ENCODE measurements at regions not wholly inside any gene's neighbourhood (a gene's known extent, or its start where the extent isn't known, plus 50 kb on each side); places are given as distances from the start of the nearest gene placed in this dataset.

DNA sequence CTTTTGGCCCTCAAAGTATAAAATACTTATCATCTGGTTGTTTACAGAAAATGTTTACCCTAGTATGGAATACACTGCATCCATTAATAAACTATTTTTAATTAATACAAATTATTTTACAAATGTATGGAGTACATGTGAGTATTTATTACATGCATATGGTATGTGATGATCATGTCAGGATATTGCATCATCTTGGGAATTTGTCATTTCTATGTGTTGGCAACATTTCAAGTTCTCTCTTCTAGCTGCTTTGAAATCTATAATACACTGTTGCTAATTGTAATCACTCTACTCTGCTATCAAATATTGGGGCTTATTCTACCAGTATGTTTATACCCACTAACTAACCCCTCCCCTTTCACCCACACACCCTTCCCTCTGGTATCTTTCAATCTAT, 103.9 kb upstream of the THSD7A start:
- Histone ChIP-seq H4K20me1 (ENCODE audit: insufficient read depth, low read length) (no peaks in the 10 kb centered on the region), H3K4me3 (ENCODE audit: low read depth, low read length, poor library complexity, severe bottlenecking) (no peak overlapping the region), H3K27ac (ENCODE audit: low read depth, low read length, poor library complexity, severe bottlenecking) (no peak overlapping the region), H3K79me2 (ENCODE audit: insufficient read depth, low read depth, low read length) (no peaks in the 10 kb centered on the region), H3K4me2 (ENCODE audit: low read length) (no peak overlapping the region), H3K36me3 (ENCODE audit: insufficient read depth, low read length) (no peaks in the 10 kb centered on the region), H3K9me3 (ENCODE audit: low read length) (no peaks in the 10 kb centered on the region), H2AFZ (ENCODE audit: low read length) (no peak overlapping the region), H3K9me2 (ENCODE audit: insufficient read depth, low read length) (no peaks in the 10 kb centered on the region), H3K4me1 (ENCODE audit: insufficient read depth, low read length, poor library complexity, severe bottlenecking) (no peaks in the 10 kb centered on the region)
- ChIA-PET CTCF (ENCODE audit: unreplicated experiment) (no interaction called here), POLR2A (no interaction called here)
- no TSS peak for BruUV-seq (replicated peaks)
- TF ChIP-seq, protein P1, sequence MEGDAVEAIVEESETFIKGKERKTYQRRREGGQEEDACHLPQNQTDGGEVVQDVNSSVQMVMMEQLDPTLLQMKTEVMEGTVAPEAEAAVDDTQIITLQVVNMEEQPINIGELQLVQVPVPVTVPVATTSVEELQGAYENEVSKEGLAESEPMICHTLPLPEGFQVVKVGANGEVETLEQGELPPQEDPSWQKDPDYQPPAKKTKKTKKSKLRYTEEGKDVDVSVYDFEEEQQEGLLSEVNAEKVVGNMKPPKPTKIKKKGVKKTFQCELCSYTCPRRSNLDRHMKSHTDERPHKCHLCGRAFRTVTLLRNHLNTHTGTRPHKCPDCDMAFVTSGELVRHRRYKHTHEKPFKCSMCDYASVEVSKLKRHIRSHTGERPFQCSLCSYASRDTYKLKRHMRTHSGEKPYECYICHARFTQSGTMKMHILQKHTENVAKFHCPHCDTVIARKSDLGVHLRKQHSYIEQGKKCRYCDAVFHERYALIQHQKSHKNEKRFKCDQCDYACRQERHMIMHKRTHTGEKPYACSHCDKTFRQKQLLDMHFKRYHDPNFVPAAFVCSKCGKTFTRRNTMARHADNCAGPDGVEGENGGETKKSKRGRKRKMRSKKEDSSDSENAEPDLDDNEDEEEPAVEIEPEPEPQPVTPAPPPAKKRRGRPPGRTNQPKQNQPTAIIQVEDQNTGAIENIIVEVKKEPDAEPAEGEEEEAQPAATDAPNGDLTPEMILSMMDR (conservative IDR thresholded peaks at IDR 0.05; ENCODE audit: low read length): no peak
- TF ChIP-seq EZH2phosphoT487 (IDR thresholded peaks at IDR 0.05; ENCODE audit: borderline replicate concordance, low read depth, low read length): no peak
- intact Hi-C loops (cut with micrococcal nuclease; ENCODE audit: unreplicated experiment): no loop called here
- no peak for DNase-seq (ENCODE audit: low spot score)

DNA sequence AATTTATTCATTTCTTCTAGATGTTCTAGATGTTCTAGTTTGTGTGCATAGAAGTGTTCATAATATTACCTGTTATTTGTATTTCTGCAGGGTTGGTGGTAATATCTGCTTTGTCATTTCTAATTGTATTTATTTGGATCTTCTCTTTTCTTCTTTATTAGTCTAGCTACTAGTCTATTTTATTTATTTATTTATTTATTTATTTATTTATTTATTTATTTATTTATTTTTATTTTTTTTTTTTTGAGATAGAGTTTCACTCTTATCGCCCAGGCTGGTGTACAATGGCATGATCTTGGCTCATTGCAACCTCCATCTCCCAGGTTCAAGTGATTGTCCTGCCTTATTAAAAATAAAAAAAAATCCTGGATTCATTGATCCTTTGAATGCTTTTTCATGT, 114.8 kb upstream of the THSD7A start:
- Histone ChIP-seq H4K20me1 (ENCODE audit: insufficient read depth, low read length) (no peaks in the 10 kb centered on the region), H3K79me2 (ENCODE audit: insufficient read depth, low read depth, low read length) (no peaks in the 10 kb centered on the region), H3K9me2 (ENCODE audit: insufficient read depth, low read length) (no peaks in the 10 kb centered on the region), H3K27ac (ENCODE audit: low read depth, low read length, poor library complexity, severe bottlenecking) (no peak overlapping the region), H3K9me3 (ENCODE audit: low read length) (no peaks in the 10 kb centered on the region), H3K36me3 (ENCODE audit: insufficient read depth, low read length) (no peaks in the 10 kb centered on the region), H3K4me1 (ENCODE audit: insufficient read depth, low read length, poor library complexity, severe bottlenecking) (no peaks in the 10 kb centered on the region), H3K4me3 (ENCODE audit: low read depth, low read length, poor library complexity, severe bottlenecking) (no peak overlapping the region), H3K4me2 (ENCODE audit: low read length) (no peak overlapping the region), H2AFZ (ENCODE audit: low read length) (no peak overlapping the region)
- TF ChIP-seq, protein P1 (conservative IDR thresholded peaks at IDR 0.05; ENCODE audit: low read length): no peak
- TF ChIP-seq EZH2phosphoT487 (IDR thresholded peaks at IDR 0.05; ENCODE audit: borderline replicate concordance, low read depth, low read length): no peak
- ChIA-PET CTCF (ENCODE audit: unreplicated experiment) (no interaction called here), POLR2A (no interaction called here)
- intact Hi-C loops (cut with micrococcal nuclease; ENCODE audit: unreplicated experiment): no loop called here
- DNase-seq (ENCODE audit: low spot score): no peak
- no TSS peak for BruUV-seq (replicated peaks)

DNA sequence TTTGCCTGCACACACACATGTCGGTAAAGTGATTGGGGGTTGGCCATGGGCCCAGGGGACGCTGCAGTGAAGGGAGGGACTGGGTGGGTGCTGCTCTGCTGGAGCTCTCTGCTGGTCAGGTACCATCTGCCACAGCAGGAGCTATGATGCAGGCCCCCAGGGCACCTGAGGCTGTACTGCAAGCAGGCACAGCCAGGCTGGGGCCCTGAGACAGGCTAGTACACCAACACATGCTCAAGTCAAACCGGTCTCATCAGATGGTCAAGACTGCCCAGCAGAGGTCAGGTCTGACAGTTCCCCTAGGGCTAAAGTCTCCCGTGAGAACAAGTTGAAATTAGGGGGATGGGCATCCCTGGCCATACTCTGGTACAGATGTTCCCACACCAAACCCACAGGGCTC, 118.3 kb upstream of the THSD7A start:
- TF ChIP-seq, protein P1 (conservative IDR thresholded peaks at IDR 0.05; ENCODE audit: low read length): no peak
- no peak for TF ChIP-seq EZH2phosphoT487 (IDR thresholded peaks at IDR 0.05; ENCODE audit: borderline replicate concordance, low read depth, low read length)
- no TSS peak for BruUV-seq (replicated peaks)
- CTCF ChIA-PET (ENCODE audit: unreplicated experiment): no interaction called here

More for the DNA sequence above, 118.3 kb upstream of the THSD7A start:
- H3K36me3 ChIP-seq (ENCODE audit: insufficient read depth, low read length): no peaks in the 10 kb centered on the region
- no peak for DNase-seq (ENCODE audit: low spot score)
- POLR2A ChIA-PET: interaction anchor here (1.0 to 1.1 kb wide), 2 partner anchors 9 to 12 kb away, joined by 3 to 4 read pairs; no protein-coding TSS in a partner anchor
- H2AFZ ChIP-seq (ENCODE audit: low read length): no peak overlapping the region
- H3K4me3 ChIP-seq (ENCODE audit: low read depth, low read length, poor library complexity, severe bottlenecking): no peak overlapping the region
- H3K27ac ChIP-seq (ENCODE audit: low read depth, low read length, poor library complexity, severe bottlenecking): no peak overlapping the region
- no peaks in the 10 kb centered on the region for H3K4me1 ChIP-seq (ENCODE audit: insufficient read depth, low read length, poor library complexity, severe bottlenecking)
- H3K9me3 ChIP-seq (ENCODE audit: low read length): no peaks in the 10 kb centered on the region
- no peaks in the 10 kb centered on the region for H3K79me2 ChIP-seq (ENCODE audit: insufficient read depth, low read depth, low read length)
- no peak overlapping the region for H3K4me2 ChIP-seq (ENCODE audit: low read length)
- intact Hi-C loops (cut with micrococcal nuclease; ENCODE audit: unreplicated experiment): no loop called here
- H4K20me1 ChIP-seq (ENCODE audit: insufficient read depth, low read length): no peaks in the 10 kb centered on the region
- no peaks in the 10 kb centered on the region for H3K9me2 ChIP-seq (ENCODE audit: insufficient read depth, low read length)

Measured in OCI-LY7 (cell line).